OCI-LY3 (cell line): ENCODE measurements at regions not wholly inside any gene's neighbourhood (a gene's known extent, or its start where the extent isn't known, plus 50 kb on each side); places are given as distances from the start of the nearest gene placed in this dataset.

ENCODE experiments used
- H2AFZ ChIP-seq: fragments of 200-600, 300-600 bp; shearing (Covaris generic); 2 replicates; pipeline ENCODE4 v1.6.0; 2014; ENCODE audit warnings: antibody characterized with exemption, low read depth, low read length
- H3K27ac ChIP-seq: fragments of 200-600, 300-600 bp; sonication (generic); 2 replicates; pipeline ENCODE4 v1.5.1; 2014; ENCODE audit warnings: mild to moderate bottlenecking, low read length, moderate library complexity, mixed read lengths
- H3K27me3 ChIP-seq: fragments of 200-600, 300-600 bp; sonication (generic); 2 replicates; pipeline ENCODE4 v1.6.1; 2014; ENCODE audit warnings: low read depth, low read length, mixed read lengths
- H3K36me3 ChIP-seq: fragments of 200-600, 300-600 bp; sonication (generic); replicated peaks from 2 replicates; pipeline ENCODE3; 2014; ENCODE audit warnings: low read depth, low read length, mixed read lengths
- H3K4me1 ChIP-seq: fragments of 300-600, 200-600 bp; sonication (generic); 2 replicates; pipeline ENCODE4 v1.6.1; 2014; ENCODE audit warnings: low read length, mixed read lengths
- H3K4me2 ChIP-seq: fragments of 200-600, 300-600 bp; sonication (generic); 2 replicates; pipeline ENCODE4 v1.6.1; 2014; ENCODE audit warnings: low read length, mixed read lengths
- H3K4me3 ChIP-seq: fragments of 300-600, 200-600 bp; sonication (generic); 2 replicates; pipeline ENCODE4 v1.5.1; 2014; ENCODE audit warnings: antibody characterized with exemption, mild to moderate bottlenecking, low read length, moderate library complexity
- H3K79me2 ChIP-seq: fragments of 300-600, 200-600 bp; shearing (Covaris generic); 2 replicates; pipeline ENCODE4 v1.6.1; 2014; ENCODE audit warnings: mild to moderate bottlenecking, low read length, mixed read lengths
- H3K9ac ChIP-seq: fragments of 300-600, 200-600 bp; shearing (Covaris generic); 2 replicates; pipeline ENCODE4 v1.6.0; 2014; ENCODE audit warnings: mild to moderate bottlenecking, low read length, moderate library complexity
- H3K9me3 ChIP-seq: fragments of 200-600, 300-600 bp; shearing (Covaris generic); 2 replicates; pipeline ENCODE4 v1.6.1; 2014; ENCODE audit warnings: low read length, mixed read lengths; ENCODE audit not compliant: insufficient read depth
- H4K20me1 ChIP-seq: fragments of 200-600, 300-600 bp; sonication (generic); 2 replicates; pipeline ENCODE4 v1.6.1; 2016; ENCODE audit warnings: low read length, mixed read lengths; ENCODE audit not compliant: insufficient read depth
- EZH2phosphoT487 ChIP-seq: fragments of 200-600 bp; shearing (Covaris generic); IDR thresholded peaks from 2 replicates; pipeline ENCODE4 v1.6.1; 2018; ENCODE audit warnings: antibody characterized with exemption, mixed run types, low read depth
- TF ChIP-seq, protein P1 (sequence below): fragments of 200-600, 300-600 bp; sonication (generic); IDR thresholded peaks from 2 replicates; pipeline ENCODE4 v1.5.1; 2014; ENCODE audit warnings: antibody characterized with exemption, low read length, low read depth

DNA sequence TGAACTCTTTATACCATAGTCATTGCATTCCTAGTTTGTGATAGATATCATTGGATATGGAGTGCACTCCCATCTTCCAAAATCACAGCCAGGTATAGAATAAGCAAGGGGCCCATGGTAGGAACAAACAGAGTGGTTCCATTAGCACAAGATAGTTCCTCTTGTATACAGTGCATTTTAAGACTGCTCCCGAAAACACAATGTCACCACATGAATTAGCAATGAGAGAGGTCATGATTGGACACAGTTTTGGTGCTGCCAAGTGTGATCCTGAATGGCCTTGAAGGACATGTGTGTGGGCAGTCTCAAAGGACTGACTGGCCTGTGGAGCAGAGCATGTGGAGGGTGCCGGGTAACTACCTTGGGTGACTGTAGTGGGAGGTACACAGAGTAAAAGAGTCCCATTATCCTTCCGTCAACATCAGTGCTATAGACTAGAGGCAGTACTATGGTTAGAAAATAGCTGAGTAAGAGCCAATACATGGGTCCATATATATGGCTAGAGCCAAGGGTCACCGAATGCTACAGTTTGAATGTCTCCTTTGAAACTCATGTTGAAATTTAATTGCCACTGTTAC is 549.9 kb downstream of the DSC3 start:
- Histone ChIP-seq H3K4me2 (no peak overlapping the region), H3K4me3 (no peak overlapping the region), H4K20me1 (no peaks in the 10 kb centered on the region), H3K4me1 (no peaks in the 10 kb centered on the region), H3K27me3 (no peaks in the 10 kb centered on the region), H2AFZ (no peak overlapping the region), H3K36me3 (no peaks in the 10 kb centered on the region), H3K27ac (no peak overlapping the region), H3K9me3 (no peaks in the 10 kb centered on the region), H3K79me2 (no peaks in the 10 kb centered on the region), H3K9ac (no peak overlapping the region)
- TF ChIP-seq, protein P1, sequence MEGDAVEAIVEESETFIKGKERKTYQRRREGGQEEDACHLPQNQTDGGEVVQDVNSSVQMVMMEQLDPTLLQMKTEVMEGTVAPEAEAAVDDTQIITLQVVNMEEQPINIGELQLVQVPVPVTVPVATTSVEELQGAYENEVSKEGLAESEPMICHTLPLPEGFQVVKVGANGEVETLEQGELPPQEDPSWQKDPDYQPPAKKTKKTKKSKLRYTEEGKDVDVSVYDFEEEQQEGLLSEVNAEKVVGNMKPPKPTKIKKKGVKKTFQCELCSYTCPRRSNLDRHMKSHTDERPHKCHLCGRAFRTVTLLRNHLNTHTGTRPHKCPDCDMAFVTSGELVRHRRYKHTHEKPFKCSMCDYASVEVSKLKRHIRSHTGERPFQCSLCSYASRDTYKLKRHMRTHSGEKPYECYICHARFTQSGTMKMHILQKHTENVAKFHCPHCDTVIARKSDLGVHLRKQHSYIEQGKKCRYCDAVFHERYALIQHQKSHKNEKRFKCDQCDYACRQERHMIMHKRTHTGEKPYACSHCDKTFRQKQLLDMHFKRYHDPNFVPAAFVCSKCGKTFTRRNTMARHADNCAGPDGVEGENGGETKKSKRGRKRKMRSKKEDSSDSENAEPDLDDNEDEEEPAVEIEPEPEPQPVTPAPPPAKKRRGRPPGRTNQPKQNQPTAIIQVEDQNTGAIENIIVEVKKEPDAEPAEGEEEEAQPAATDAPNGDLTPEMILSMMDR: no peak
- TF ChIP-seq EZH2phosphoT487: no peak

DNA sequence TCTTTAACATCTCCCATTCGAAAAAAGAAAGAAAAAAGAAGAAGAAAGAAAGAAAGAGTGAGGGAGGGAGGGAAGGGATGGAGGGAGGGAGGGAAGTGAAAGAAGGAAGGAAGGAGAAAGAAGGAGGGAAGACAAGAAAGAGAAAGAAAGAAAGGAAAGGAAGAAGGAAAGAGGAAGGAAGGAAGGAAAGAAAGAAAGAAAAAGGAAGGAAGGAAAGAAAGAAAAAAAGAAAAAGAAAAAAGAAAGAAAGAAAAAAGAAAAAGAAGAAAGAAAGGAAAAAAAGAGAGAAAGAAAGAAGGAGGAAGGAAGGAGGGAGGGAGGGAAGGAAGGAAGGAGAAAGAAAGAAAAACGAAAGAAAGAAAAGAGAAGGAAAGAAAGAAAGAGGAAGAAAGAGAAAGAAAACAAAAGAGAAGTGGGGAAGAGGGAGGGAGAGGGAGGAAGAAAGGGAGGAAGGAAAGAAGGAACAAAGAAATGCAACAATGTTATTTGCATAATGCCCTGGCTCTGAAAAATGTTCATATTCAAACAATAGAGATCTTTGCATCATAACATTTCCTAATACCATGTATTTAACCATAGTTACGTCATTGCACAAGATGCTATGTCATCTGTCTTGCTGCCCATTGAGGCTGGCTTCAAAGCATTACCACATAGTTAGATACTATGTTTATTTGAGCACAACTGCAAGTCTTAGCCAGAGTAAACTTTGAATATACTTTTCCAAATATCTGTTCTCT is 550.6 kb downstream of the DSC3 start:
- H3K79me2 ChIP-seq: no peaks in the 10 kb centered on the region
- no peaks in the 10 kb centered on the region for H3K9me3 ChIP-seq
- H3K4me3 ChIP-seq: no peak overlapping the region
- H3K4me2 ChIP-seq: no peak overlapping the region
- H3K27ac ChIP-seq: no peak overlapping the region
- no peaks in the 10 kb centered on the region for H3K27me3 ChIP-seq
- H4K20me1 ChIP-seq: no peaks in the 10 kb centered on the region
- H3K4me1 ChIP-seq: no peaks in the 10 kb centered on the region
- no peaks in the 10 kb centered on the region for H3K36me3 ChIP-seq
- TF ChIP-seq EZH2phosphoT487: no peak
- TF ChIP-seq, protein P1: no peak
- H2AFZ ChIP-seq: no peak overlapping the region
- H3K9ac ChIP-seq: no peak overlapping the region

- H3K4me1 ChIP-seq: no peaks in the 10 kb centered on the region
- no peak overlapping the region for H3K9ac ChIP-seq
- no peak overlapping the region for H3K4me2 ChIP-seq
- H2AFZ ChIP-seq: no peak overlapping the region
- H3K9me3 ChIP-seq: no peaks in the 10 kb centered on the region
- no peaks in the 10 kb centered on the region for H3K79me2 ChIP-seq
- no peaks in the 10 kb centered on the region for H3K27me3 ChIP-seq
- TF ChIP-seq, protein P1: no peak
- no peak for TF ChIP-seq EZH2phosphoT487
- H3K27ac ChIP-seq: no peak overlapping the region
- H3K4me3 ChIP-seq: no peak overlapping the region
- H3K36me3 ChIP-seq: no peaks in the 10 kb centered on the region
- no peaks in the 10 kb centered on the region for H4K20me1 ChIP-seq
These were observed 552.5 kb downstream of the DSC3 start for GRCh38 chr18:30489890-30490643.

GRCh38 chr18:30487962-30488361 is 554.6 kb downstream of the DSC3 start:
- Histone ChIP-seq H4K20me1 (no peaks in the 10 kb centered on the region), H3K4me3 (no peak overlapping the region), H3K4me1 (no peaks in the 10 kb centered on the region), H3K79me2 (no peaks in the 10 kb centered on the region), H3K4me2 (no peak overlapping the region), H3K27me3 (no peaks in the 10 kb centered on the region), H3K9me3 (no peaks in the 10 kb centered on the region), H3K9ac (no peak overlapping the region), H3K36me3 (no peaks in the 10 kb centered on the region), H2AFZ (no peak overlapping the region), H3K27ac (no peak overlapping the region)
- TF ChIP-seq, protein P1: no peak
- no peak for TF ChIP-seq EZH2phosphoT487
